HG02678 (cell line): ENCODE measurements at regions not wholly inside any gene's neighbourhood (a gene's known extent, or its start where the extent isn't known, plus 50 kb on each side); places are given as distances from the start of the nearest gene placed in this dataset.

Experiments used
- ATAC-seq: cut with Tn5 transposase; IDR thresholded peaks from one replicate; pipeline ENCODE4 v1.9.1; 2021; ENCODE audit warnings: mild to moderate bottlenecking, moderate library complexity; ENCODE audit not compliant: unreplicated experiment

GRCh38 chr9:115914291-115914690 is 239.3 kb upstream of the PAPPA start:
- ATAC-seq = no peak

GRCh38 chr9:115921301-115921700 is 232.3 kb upstream of the PAPPA start:
- ATAC-seq = no peak

- no peak for ATAC-seq
Measured at GRCh38 chr9:115922444-115922843, 231.1 kb upstream of the PAPPA start.

DNA sequence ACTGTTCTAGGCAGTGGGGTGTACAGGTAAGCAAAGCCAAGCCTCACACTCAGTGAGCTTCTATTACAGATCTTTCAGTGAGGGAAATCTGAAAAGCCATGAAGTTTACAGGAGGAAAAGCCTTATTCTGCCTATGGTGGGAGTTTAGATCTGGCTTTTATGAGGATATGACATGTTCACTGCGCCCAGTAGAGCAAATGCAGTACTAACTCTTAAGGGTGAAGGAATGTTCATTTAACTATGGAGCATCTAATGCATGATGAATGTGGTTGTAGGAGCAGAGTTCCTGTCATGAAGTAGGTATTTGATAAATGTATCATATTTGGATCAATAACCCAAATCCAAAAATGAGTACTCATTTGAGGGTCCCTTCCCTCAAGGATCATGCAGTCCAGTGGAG is 230.2 kb upstream of the PAPPA start:
- ATAC-seq = no peak

DNA sequence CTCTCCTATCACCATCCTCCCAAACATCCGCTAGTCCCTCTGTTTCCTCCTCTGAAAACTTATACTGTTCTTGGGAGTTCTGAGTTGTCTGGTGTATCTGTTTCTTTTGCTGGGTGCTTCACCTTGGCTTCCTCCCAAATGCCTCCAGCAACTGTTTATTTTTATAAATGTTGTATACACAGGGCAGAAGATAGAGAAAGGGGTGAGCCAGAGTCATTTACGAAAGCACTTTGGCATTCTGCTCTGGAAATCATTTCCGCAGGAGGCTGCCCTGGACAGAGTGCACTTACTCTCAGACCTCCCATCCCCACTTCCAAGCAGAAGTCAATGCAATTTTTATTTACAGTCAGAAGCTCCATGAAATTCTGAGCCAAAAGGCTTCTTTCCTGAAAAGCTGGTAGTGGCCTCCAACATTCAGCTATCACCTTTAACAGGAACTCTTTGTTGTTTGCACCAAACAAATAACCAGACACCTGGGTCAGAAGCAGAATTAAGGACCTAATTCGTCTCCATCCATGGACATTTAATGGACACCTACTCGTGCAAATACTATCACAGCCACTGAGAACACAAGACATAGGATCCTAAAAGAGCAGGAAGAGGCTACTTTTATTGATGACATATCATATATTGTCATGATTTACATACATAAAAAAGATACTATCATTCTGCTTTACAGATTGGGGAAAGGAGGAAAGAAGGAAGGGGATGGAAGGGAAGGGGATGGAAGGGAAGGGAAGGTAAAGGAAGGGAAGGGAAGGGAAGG is 229.5 kb upstream of the PAPPA start:
- ATAC-seq = no peak

DNA sequence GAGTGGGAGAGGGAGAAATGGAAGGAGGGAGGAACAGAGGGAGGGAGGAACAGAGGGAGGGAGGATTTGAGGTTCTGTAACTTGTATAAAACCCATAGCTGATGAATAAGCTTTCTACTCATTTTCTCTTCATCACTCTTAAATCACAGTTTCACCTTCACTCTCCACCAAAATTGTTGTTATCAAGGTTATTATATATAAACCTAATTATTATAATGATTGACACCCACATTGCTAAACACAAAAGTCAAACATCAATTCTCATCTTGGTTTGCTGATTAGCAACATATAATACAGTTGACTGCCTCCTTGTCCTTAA is 229.0 kb upstream of the PAPPA start:
- ATAC-seq = no peak

DNA sequence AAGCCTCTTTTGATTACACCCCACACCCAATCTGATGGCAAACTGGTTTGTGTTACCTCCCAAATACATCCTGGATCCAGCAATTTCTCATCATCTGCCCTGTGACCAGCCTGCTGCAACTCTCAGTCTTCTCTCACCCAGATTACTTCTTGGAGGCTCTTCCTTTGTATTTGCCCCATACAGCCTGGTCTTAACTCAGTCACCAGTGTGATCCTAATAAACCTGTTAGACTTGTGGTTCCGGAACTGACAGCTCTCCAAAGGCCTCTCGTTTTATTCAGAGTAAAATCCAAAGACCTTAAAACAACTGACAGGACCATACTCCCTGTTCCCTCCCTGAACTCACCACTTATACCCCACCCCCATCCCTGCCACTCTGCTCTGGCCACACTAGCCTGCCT is 228.2 kb upstream of the PAPPA start:
- no peak for ATAC-seq

GRCh38 chr9:115930472-115930871 is 223.1 kb upstream of the PAPPA start:
- no peak for ATAC-seq

- ATAC-seq = no peak
Measured at GRCh38 chr9:115938479-115938878, 215.1 kb upstream of the PAPPA start.

DNA sequence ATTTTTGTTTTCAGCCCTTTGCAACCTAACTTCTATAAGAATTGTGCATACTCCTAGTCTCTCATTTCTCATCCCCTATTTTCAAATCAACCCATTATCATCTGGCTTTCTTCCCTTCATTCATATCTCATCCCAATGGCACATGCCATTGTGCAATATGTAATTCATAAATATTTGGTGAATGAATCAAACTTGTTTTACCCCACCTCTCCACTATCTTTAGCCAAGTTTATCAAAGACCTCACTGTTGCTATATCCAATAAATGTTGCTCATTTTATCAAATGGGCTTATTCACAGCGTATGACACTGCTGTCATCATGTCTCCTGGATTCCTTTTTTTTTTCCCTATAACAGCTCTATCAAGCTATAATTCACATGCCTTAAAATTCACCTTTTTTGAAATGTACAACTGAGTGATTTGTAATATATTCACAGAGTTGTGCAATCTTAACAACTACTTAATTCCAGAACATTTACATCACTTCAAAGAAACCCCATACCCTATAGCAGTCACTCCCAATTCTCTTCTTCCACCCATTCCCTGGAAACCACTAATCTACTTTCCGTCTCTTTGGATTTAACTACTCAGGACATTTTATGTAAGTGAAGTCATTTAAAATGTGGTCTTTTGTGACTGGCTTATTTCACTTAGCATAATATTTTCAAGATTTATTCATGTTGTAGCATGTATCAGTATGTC is 214.4 kb upstream of the PAPPA start:
- ATAC-seq = no peak

- no peak for ATAC-seq
Measured at GRCh38 chr9:115941561-115942315, 211.9 kb upstream of the PAPPA start.

DNA sequence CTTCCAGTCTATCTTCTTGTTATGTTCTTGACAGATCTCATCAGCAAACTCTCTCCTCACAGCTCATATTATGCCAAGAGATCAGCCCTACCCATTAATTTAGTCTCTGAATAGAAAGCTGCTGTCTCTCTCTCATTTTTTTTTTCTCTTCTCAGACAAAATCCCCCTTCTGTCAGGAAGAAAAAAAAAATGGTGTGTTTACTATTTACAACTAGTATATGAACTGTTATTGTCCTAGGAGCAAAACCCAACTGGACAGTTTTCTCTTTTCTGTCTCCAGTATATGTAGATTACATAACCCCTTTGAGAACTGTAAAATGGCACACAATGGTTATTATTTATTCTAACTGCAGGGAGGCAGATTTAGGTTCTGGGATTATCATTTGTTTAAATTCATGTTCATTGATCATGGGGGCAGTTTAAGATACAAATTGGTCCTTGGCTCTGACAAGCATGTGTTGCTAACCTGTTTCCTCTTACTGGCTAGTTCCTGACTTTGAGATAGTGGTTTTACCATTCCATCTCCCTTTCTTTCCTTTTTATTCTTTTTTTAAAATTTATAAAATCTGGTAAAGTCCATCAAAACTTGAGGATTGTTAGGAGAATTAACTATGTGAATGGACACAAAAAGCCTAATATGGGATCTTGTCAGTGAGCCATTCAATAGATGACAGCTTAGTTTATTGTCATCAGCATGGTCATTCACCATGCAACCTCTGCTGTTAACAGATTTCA is 210.0 kb upstream of the PAPPA start:
- no peak for ATAC-seq

- no peak for ATAC-seq
Measured at GRCh38 chr9:115944166-115944948, 209.2 kb upstream of the PAPPA start.

DNA sequence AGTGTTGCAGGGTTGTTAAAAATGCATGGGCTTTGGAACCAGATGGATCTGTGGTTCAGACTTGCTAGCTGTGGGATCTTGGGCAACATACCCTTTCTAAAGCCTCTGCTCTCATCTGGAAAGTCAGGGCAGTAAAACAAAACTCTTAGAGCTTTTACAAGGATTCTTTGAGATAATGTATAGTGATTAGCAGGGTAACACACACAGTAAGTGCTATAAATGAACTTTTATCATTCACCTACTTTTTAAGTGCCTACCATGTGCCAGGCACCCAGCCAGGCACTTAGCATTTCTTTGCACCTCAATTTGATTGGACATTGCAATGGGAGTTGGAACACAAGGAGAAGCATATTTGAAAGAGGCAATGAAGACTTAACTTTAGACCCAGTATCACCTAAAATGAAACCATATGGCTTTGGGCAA is 208.6 kb upstream of the PAPPA start:
- ATAC-seq = no peak

GRCh38 chr9:115946530-115946929 is 207.1 kb upstream of the PAPPA start:
- no peak for ATAC-seq

DNA sequence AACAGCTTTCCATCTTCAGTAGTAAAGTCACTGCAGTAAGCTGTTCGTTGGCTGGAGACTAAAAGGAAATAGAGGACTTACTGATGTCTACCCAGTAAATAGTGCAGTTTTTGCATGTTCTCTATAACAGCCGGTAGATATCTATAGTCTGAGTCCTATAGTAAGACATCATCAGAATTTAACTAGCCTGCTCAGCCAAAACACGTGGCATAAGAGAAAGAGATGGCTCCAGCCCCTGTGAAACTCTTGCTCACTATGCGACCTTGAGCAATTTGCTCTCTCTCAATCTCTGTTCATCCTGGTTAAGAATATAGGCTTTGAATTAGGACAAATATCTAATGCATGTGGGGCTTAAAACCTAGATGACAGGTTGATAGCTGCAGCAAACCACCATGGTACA is 201.6 kb upstream of the PAPPA start:
- ATAC-seq = no peak

DNA sequence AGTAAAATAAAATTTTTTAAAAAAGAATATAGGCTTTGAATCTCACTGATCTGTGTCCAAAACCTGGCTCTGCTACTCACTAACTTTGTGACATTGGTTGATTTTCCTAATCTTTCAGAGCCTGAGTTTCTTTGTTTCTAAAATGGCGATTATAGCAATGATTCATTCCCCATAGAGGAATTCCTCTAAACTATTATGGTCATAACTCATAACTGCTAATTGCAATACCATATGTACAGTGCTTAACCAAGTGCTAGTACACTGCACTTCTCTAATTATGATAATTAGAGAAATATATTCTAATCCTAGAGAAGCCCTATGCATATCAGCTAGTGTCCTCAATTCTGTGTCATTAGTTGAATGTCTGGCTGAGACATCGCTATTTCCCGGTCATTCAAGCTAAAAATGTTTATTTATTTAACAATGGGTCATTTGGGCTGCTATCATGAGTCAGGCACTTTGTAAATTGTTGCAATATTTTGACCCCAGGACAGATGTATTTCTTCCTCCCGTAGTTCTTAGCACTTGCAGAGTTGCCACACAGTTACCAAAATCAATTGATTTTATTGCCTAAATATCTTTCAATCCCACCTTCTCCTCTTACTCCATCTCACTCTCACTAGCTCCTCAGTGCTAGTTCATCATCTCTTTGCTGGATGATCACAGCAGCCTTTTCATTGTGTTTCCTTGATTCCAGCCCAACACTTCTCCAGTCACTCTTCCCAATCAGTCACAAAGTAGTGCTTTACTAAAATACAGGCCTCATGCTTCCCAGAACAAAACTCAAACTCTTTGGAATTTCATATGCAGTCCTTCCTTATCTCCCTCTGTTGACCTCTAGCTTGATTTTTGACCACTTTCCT is 200.9 kb upstream of the PAPPA start:
- ATAC-seq = no peak

GRCh38 chr9:115956371-115956770 is 197.2 kb upstream of the PAPPA start:
- ATAC-seq = no peak

DNA sequence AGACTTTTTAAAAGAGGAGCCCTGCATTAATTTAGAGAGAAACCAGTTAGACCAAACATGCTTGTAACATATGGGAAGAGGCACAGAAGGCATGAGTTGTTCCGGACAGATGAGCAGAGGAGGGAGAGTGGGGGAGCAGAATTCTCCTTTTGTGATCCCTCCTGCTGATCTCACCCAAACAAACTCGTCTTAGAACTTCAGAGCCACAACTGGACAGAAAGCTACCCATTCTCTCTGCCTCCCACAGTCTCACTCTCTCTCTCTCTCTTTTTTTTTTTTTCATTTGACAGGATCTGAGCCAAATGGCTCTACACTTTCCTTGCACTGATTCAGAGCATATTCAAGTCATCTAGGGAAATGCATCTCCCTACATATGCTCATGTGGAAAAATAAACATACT is 196.0 kb upstream of the PAPPA start:
- no peak for ATAC-seq
